RWPE1 (cell line): ENCODE measurements at regions not wholly inside any gene's neighbourhood (a gene's known extent, or its start where the extent isn't known, plus 50 kb on each side); places are given as distances from the start of the nearest gene placed in this dataset.
A peak's percentile ranks its signal among the peaks of the same experiment; 100 is the strongest.
"Not testable (repeated sequence)": the region's sequence is repeated elsewhere in the genome, so short reads cannot be mapped to it uniquely, and the experiment has no call there.

Experiments used
- CTCF ChIA-PET: fragments of 350-600 bp; sonication (Branson Sonifier 250); formaldehyde crosslinking; extraction: SDS; loops from one replicate; lab custom pipeline; 2021; lab: Yijun Ruan, JAX
- POLR2A ChIA-PET: fragments of 400-600 bp; formaldehyde crosslinking; extraction: SDS; loops from one replicate; lab custom pipeline; 2020; ENCODE audit warnings: antibody characterized with exemption; ENCODE audit not compliant: low non-redundant PET; lab: Yijun Ruan, JAX
- DNase-seq: peaks from one replicate; pipeline ENCODE4 v3.0.0; 2012; ENCODE audit warnings: low spot score
- H3K27ac ChIP-seq: fragments of 450-650 bp; 2 replicates; pipeline ENCODE4 v1.5.1; 2017
- TF ChIP-seq, protein P1 (sequence below): fragments of 450-650 bp; conservative IDR thresholded peaks from 2 replicates; pipeline ENCODE4 v1.5.1; 2017; ENCODE audit warnings: low read depth, mild to moderate bottlenecking

DNA sequence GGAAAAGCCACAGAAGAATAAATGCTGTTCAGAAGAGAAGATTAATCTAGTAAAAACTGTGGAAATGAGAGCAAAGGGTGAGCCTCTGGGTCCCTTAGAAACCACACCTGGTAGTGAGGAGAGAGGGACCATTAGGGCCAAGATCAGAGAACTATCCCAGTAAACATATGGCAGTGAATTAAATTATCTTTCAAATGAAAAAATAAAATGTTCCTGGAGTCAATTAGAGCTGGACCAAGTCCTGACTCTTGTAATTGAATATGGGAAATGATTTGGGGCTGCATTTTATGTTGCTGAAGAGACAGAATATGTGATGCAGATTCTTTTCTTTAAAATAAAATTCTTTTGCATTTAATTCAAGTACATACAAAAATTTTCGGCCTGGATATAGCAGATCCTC, 62.2 kb upstream of the PAX3 start:
- ChIA-PET POLR2A (no interaction called here), CTCF (no interaction called here)
- no peak overlapping the region for H3K27ac ChIP-seq
- no peak for DNase-seq
- TF ChIP-seq, protein P1, sequence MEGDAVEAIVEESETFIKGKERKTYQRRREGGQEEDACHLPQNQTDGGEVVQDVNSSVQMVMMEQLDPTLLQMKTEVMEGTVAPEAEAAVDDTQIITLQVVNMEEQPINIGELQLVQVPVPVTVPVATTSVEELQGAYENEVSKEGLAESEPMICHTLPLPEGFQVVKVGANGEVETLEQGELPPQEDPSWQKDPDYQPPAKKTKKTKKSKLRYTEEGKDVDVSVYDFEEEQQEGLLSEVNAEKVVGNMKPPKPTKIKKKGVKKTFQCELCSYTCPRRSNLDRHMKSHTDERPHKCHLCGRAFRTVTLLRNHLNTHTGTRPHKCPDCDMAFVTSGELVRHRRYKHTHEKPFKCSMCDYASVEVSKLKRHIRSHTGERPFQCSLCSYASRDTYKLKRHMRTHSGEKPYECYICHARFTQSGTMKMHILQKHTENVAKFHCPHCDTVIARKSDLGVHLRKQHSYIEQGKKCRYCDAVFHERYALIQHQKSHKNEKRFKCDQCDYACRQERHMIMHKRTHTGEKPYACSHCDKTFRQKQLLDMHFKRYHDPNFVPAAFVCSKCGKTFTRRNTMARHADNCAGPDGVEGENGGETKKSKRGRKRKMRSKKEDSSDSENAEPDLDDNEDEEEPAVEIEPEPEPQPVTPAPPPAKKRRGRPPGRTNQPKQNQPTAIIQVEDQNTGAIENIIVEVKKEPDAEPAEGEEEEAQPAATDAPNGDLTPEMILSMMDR = no peak

DNA sequence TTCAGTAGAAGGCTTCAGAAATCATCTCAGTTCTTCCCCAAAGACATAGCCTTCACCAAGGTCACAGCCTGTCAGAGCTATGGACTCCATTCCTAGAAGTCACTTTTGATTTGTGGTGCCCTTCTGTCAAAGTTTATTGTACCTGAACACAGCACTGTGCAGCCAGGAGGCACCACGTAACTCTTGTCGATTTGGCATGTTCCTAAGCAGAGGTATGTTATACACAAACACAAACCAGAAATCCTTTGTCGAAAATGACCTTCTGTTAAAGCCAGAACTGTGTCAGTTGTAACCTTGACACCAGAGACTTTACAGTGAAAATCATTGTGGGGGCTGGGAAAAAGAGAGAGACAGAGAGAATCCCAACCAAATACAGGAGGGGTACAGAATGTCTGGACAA, 62.6 kb upstream of the SGPP2 start:
- ChIA-PET POLR2A (no interaction called here), CTCF (interaction anchor here (0.6 kb wide), 1 partner anchor 1416 kb away, joined by 3 read pairs; no protein-coding TSS in a partner anchor)
- TF ChIP-seq, protein P1 = no peak
- H3K27ac ChIP-seq = no peak overlapping the region
- DNase-seq = no peak

DNA sequence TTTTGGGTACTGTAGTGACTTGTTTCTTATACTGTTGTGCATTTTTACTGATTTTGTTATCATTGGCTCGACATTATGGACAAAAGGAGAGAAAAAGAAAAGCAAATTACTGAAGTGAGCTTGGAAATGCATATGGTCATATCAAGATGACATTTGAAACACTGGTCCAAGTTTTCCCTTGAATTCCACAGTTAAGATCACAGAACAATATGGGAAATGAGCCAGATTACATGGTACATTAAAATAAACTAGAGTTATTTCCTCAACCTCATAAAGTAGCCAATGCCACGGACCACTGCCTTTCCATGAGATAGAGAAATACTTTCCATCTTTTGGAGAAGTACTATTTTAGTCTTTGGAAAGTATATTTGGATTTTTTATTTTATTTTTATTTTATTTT, 62.0 kb upstream of the SGPP2 start:
- H3K27ac ChIP-seq = no peak overlapping the region
- TF ChIP-seq, protein P1 = no peak
- POLR2A ChIA-PET = no interaction called here
- no peak for DNase-seq
- CTCF ChIA-PET = interaction anchor here (0.6 kb wide), 1 partner anchor 1416 kb away, joined by 3 read pairs; no protein-coding TSS in a partner anchor

DNA sequence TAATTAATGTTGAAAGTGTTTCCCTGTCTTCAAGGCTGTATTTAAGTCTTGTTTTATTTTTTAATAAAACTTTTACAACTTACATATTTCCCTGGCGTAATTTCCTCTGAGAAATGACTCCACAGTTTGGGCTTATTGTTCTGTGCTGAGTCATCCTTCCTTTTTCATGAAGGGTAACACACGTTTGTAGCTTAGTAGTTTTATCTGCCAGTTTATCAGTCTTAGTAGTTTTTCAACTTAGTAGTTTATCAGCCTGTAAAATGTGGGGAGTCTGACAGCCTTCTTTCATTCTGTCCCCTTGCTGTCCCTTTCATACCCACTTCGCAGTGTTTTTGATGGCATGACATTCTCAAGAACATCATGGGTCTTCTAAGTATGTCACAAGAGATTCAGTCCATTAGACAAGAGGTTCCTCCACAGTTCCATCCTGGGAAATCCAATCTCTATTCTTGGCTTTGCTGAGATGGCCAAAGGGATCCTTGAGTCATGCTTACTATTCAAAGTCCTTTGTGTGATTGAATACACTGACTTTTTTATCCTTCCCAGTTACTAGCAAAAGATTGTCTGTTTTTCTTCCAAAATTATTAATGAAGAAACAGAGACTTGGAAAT, 60.0 kb upstream of the SGPP2 start:
- TF ChIP-seq, protein P1 = no peak
- CTCF ChIA-PET = no interaction called here
- no peak overlapping the region for H3K27ac ChIP-seq
- DNase-seq = peak; percentile 39
- POLR2A ChIA-PET = no interaction called here

DNA sequence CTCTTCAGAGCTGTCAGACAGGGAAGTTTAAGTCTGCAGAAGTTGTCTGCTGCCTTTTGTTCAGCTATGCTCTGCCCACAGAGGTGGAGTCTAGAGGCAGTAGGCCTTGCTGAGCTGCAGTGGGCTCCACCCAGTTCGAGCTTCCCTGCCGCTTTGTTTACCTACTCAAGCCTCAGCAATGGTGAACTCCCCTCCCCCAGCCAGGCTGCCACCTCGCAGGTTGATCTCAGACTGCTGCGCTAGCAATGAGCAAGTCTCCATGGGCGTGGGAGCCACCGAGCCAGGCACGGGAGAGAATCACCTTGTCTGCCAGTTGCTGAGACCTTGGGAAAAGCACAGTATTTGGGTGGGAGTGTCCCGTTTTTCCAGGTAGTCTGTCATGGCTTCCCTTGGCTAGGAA, 56.1 kb upstream of the SGPP2 start:
- H3K27ac ChIP-seq, DNase-seq, POLR2A ChIA-PET: not testable (repeated sequence)
- CTCF ChIA-PET = interaction anchor here (0.6 kb wide), 1 partner anchor 75 kb away, joined by 4 read pairs; no protein-coding TSS in a partner anchor

DNA sequence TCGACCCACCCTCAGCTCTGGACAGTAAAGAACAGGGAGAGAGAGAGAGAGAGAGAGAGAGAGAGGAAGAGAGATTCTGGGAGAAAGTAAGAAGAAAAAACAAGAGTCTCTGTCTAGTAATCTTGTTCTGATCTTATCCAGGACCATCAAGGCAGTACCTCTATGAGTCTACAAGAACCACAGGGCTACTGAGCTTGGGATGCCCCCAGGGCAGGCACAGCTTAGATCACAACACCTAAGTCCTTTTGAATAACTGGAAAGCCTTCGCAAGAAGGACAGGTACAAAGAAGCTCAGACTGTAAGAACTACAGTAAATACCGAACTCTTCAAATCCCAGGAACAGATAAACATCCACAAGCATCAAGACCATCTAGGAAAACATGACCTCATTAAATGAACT, 51.4 kb upstream of the SGPP2 start:
- H3K27ac ChIP-seq = no peak overlapping the region
- no peak for DNase-seq
- ChIA-PET POLR2A (no interaction called here), CTCF (no interaction called here)
- TF ChIP-seq, protein P1 = no peak
